PC-3 (cell line): ENCODE measurements at regions not wholly inside any gene's neighbourhood (a gene's known extent, or its start where the extent isn't known, plus 50 kb on each side); places are given as distances from the start of the nearest gene placed in this dataset.
A peak's percentile ranks its signal among the peaks of the same experiment; 100 is the strongest.

Experiments
- ATAC-seq: fragments of 200-7000 bp; cut with Tn5 transposase; 2 replicates; pipeline ENCODE4 v1.9.1; 2020; ENCODE audit warnings: mild to moderate bottlenecking, moderate library complexity
- BruUV-seq: library from RNA; stranded (reverse); fragments of 400-500 nt; replicated peaks from 2 replicates; lab custom pipeline; 2021; lab: Mats Ljungman, UMichigan
- CTCF ChIA-PET: fragments of 300-600 bp; sonication (Branson Sonifier 250); formaldehyde crosslinking; loops from one replicate; lab custom pipeline; 2022; ENCODE audit warnings: antibody characterized with exemption; lab: Charles Lee
- POLR2A ChIA-PET: fragments of 300-600 bp; sonication (Branson Sonifier 250); formaldehyde crosslinking; loops from one replicate; lab custom pipeline; 2022; ENCODE audit warnings: antibody characterized with exemption; ENCODE audit not compliant: unreplicated experiment; lab: Charles Lee
- DNase-seq: peaks from one replicate; pipeline ENCODE4 v3.0.0-alpha.2; 2015
- H2AFZ ChIP-seq: fragments of 300-600 bp; sonication (generic); 2 replicates; pipeline ENCODE4 v1.6.0; 2016; ENCODE audit warnings: antibody characterized with exemption, low read length
- H3F3A ChIP-seq: fragments of 300-600 bp; sonication (generic); one replicate; pipeline ENCODE4 v1.6.0; 2017; ENCODE audit warnings: antibody characterized with exemption, low read length, control low read depth, mild to moderate bottlenecking; ENCODE audit not compliant: unreplicated experiment
- H3K27ac ChIP-seq: fragments of 300-600 bp; sonication (generic); 2 replicates; pipeline ENCODE4 v1.5.1; 2016; ENCODE audit warnings: mild to moderate bottlenecking, low read length
- H3K27me3 ChIP-seq: fragments of 300-600 bp; sonication (generic); 2 replicates; pipeline ENCODE4 v1.6.1; 2016; ENCODE audit warnings: low read length, mixed read lengths
- H3K36me3 ChIP-seq: fragments of 300-600 bp; sonication (generic); 2 replicates; pipeline ENCODE4 v1.6.1; 2016; ENCODE audit warnings: low read depth, mixed run types, low read length, mixed read lengths
- H3K4me1 ChIP-seq: fragments of 300-600 bp; sonication (generic); 2 replicates; pipeline ENCODE4 v1.5.1; 2016; ENCODE audit warnings: low read length; ENCODE audit not compliant: insufficient read depth
- H3K4me2 ChIP-seq: fragments of 300-600 bp; sonication (generic); 2 replicates; pipeline ENCODE4 v1.6.0; 2016; ENCODE audit warnings: low read length
- H3K4me3 ChIP-seq: fragments of 300-600 bp; sonication (generic); 2 replicates; pipeline ENCODE4 v1.5.1; 2016; ENCODE audit warnings: mild to moderate bottlenecking, low read length, mixed read lengths
- H3K79me2 ChIP-seq: fragments of 300-600 bp; sonication (generic); 2 replicates; pipeline ENCODE4 v1.6.1; 2017; ENCODE audit warnings: low read length, mixed read lengths
- H3K9ac ChIP-seq: fragments of 300-600 bp; sonication (generic); 2 replicates; pipeline ENCODE4 v1.6.0; 2016; ENCODE audit warnings: mild to moderate bottlenecking, low read length
- H3K9me2 ChIP-seq: fragments of 300-600 bp; sonication (generic); replicated peaks from 2 replicates; pipeline ENCODE4 v1.6.1; 2016; ENCODE audit warnings: mixed run types, low read length, mixed read lengths
- H3K9me3 ChIP-seq: fragments of 300-600 bp; sonication (generic); 2 replicates; pipeline ENCODE4 v1.6.1; 2016; ENCODE audit warnings: low read length, mixed read lengths
- H4K20me1 ChIP-seq: fragments of 300-600 bp; sonication (generic); 2 replicates; pipeline ENCODE4 v1.6.1; 2016; ENCODE audit warnings: low read length, mixed read lengths
- EZH2 ChIP-seq: fragments of 300-600 bp; sonication (generic); IDR thresholded peaks from one replicate; pipeline ENCODE4 v1.6.1; 2017; ENCODE audit warnings: antibody characterized with exemption, mild to moderate bottlenecking, low read length; ENCODE audit not compliant: unreplicated experiment
- EZH2phosphoT487 ChIP-seq: fragments of 300-600 bp; sonication (generic); IDR thresholded peaks from 2 replicates; pipeline ENCODE4 v1.6.1; 2018; ENCODE audit warnings: mild to moderate bottlenecking, antibody characterized with exemption, low read length, borderline replicate concordance
- intact Hi-C: fragments of 100-400 bp; cut with micrococcal nuclease; formaldehyde crosslinking; loops from 2 replicates; pipeline ENCODE4 v1.9.0; 2023
- TF ChIP-seq, protein P1 (sequence below): fragments of 300-600 bp; sonication (generic); conservative IDR thresholded peaks from 2 replicates; pipeline ENCODE4 v1.5.1; 2017; ENCODE audit warnings: antibody characterized with exemption, low read depth, mild to moderate bottlenecking, low read length

DNA sequence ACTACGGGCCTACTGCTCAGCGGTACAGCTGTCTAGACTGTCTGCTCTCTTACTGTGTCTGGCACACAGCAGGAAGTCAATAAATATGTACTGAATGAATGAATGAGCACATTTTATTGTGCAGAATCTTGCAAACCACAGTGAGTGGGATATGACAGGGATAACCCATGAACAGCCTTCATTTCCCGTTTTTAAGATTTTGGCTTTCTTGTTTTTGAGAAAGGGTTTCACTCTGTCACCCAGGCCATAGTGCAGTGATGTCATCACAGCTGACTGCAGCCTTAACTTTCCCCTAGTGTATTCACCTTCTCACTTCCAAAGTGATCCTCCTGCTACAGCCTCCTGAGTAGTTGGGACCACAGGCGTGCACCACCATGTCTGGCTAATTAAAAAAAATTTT, 203.1 kb downstream of the AEBP2 start:
- no peaks in the 10 kb centered on the region for H3K79me2 ChIP-seq
- H3K9me2 ChIP-seq, result no peaks in the 10 kb centered on the region
- no peak for DNase-seq
- H4K20me1 ChIP-seq, result no peaks in the 10 kb centered on the region
- no peak overlapping the region for H3K4me3 ChIP-seq
- no peak overlapping the region for H3K9ac ChIP-seq
- H3K4me1 ChIP-seq, result no peaks in the 10 kb centered on the region
- TF ChIP-seq EZH2phosphoT487, result no peak
- no peak for TF ChIP-seq EZH2
- TF ChIP-seq, protein P1, sequence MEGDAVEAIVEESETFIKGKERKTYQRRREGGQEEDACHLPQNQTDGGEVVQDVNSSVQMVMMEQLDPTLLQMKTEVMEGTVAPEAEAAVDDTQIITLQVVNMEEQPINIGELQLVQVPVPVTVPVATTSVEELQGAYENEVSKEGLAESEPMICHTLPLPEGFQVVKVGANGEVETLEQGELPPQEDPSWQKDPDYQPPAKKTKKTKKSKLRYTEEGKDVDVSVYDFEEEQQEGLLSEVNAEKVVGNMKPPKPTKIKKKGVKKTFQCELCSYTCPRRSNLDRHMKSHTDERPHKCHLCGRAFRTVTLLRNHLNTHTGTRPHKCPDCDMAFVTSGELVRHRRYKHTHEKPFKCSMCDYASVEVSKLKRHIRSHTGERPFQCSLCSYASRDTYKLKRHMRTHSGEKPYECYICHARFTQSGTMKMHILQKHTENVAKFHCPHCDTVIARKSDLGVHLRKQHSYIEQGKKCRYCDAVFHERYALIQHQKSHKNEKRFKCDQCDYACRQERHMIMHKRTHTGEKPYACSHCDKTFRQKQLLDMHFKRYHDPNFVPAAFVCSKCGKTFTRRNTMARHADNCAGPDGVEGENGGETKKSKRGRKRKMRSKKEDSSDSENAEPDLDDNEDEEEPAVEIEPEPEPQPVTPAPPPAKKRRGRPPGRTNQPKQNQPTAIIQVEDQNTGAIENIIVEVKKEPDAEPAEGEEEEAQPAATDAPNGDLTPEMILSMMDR, result no peak
- ChIA-PET POLR2A (interaction anchor here (0.6 kb wide), 1 partner anchor 631 kb away, joined by 3 read pairs; no protein-coding TSS in a partner anchor), CTCF (no interaction called here)
- no peak overlapping the region for H2AFZ ChIP-seq
- H3K36me3 ChIP-seq, result no peaks in the 10 kb centered on the region
- intact Hi-C loops, result no loop called here
- H3F3A ChIP-seq, result no peaks in the 10 kb centered on the region
- H3K4me2 ChIP-seq, result no peak overlapping the region
- no TSS peak for BruUV-seq
- no peaks in the 10 kb centered on the region for H3K9me3 ChIP-seq
- no peaks in the 10 kb centered on the region for H3K27me3 ChIP-seq
- H3K27ac ChIP-seq, result no peak overlapping the region
- no peak for ATAC-seq

DNA sequence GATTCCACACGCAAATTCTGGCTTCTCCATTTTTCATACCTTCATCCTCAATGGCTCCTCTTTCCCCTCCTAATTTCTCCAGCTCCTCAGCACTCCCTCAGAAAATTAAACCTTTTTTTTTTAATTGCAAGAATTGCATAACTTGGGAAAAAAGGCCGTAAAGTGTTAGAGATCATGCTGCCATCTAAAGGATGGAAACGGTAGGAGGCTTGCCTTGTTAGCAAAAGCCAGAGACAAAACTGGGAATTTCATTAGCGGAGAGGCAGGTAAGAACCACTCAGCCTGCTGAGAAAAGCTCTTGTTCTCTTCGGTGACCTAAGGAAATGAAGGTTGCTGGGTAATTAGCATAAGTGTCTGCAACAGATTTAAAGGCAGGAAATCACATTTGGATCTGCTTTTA, 204.3 kb downstream of the AEBP2 start:
- Histone ChIP-seq H3K4me2 (no peak overlapping the region), H3K4me1 (no peaks in the 10 kb centered on the region), H3K36me3 (no peaks in the 10 kb centered on the region), H3K4me3 (no peak overlapping the region), H3K79me2 (no peaks in the 10 kb centered on the region), H3K9ac (no peak overlapping the region), H3K9me2 (no peaks in the 10 kb centered on the region), H2AFZ (0 out of 2 replicates have a peak overlapping the region, but pooled peaks have one; percentile 48), H3K9me3 (no peaks in the 10 kb centered on the region), H4K20me1 (no peaks in the 10 kb centered on the region), H3K27ac (no peak overlapping the region), H3F3A (no peaks in the 10 kb centered on the region), H3K27me3 (no peaks in the 10 kb centered on the region)
- DNase-seq, result peak; percentile 50
- peak; percentile 60 for ATAC-seq
- POLR2A ChIA-PET, result no interaction called here
- intact Hi-C loops, result loop anchor here (1.0 kb wide), 1 partner anchor 71 kb away; no protein-coding TSS in a partner anchor
- BruUV-seq, result no TSS peak
- CTCF ChIA-PET, result no interaction called here
- TF ChIP-seq, protein P1, result peak; percentile 64
- TF ChIP-seq EZH2 (no peak), EZH2phosphoT487 (no peak)

DNA sequence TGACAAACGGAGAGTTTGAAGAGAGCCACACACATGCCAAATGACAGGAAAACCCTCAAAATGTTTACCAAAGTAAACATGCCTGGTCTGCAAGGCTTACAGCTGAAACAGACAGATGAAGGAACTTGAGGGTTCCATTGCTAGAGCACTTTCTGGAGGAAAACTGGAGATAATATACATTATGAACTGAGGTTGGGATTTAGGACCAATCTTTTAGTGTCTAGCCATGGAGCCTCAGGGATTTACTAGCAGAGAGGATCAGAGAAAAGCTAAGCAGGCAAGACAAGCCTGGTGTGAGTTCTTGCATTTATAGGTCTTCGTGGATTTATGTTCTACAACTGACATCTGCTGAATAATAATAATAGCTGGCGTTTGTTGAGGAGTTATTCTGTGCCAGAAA, 205.3 kb downstream of the AEBP2 start:
- no peaks in the 10 kb centered on the region for H3K4me1 ChIP-seq
- no peak overlapping the region for H3K4me3 ChIP-seq
- intact Hi-C loops, result no loop called here
- H2AFZ ChIP-seq, result no peak overlapping the region
- H3K9me2 ChIP-seq, result no peaks in the 10 kb centered on the region
- no peaks in the 10 kb centered on the region for H3K36me3 ChIP-seq
- H3K9me3 ChIP-seq, result no peaks in the 10 kb centered on the region
- H3K27ac ChIP-seq, result no peak overlapping the region
- TF ChIP-seq EZH2phosphoT487 (no peak), EZH2 (no peak)
- TF ChIP-seq, protein P1, result no peak
- CTCF ChIA-PET, result no interaction called here
- no peak overlapping the region for H3K4me2 ChIP-seq
- no peaks in the 10 kb centered on the region for H3K79me2 ChIP-seq
- no peaks in the 10 kb centered on the region for H3K27me3 ChIP-seq
- POLR2A ChIA-PET, result no interaction called here
- DNase-seq (no peak), ATAC-seq (no peak)
- no peaks in the 10 kb centered on the region for H4K20me1 ChIP-seq
- no peak overlapping the region for H3K9ac ChIP-seq
- no peaks in the 10 kb centered on the region for H3F3A ChIP-seq
- BruUV-seq, result no TSS peak
